HFFc6 (cell line): ENCODE measurements at regions not wholly inside any gene's neighbourhood (a gene's known extent, or its start where the extent isn't known, plus 50 kb on each side); places are given as distances from the start of the nearest gene placed in this dataset.

Experiments
- DNase-seq: peaks from one replicate; pipeline ENCODE4 v3.0.0-alpha.2; 2018
- H3K27ac Mint-ChIP-seq: 2 replicates; pipeline ENCODE4 v1.8.0; 2020; ENCODE audit warnings: mild to moderate bottlenecking, mixed read lengths
- H3K27me3 Mint-ChIP-seq: 2 replicates; pipeline ENCODE4 v1.8.0; 2021; ENCODE audit warnings: mild to moderate bottlenecking, moderate library complexity, mixed read lengths; ENCODE audit not compliant: insufficient read depth
- H3K36me3 Mint-ChIP-seq: 2 replicates; pipeline ENCODE4 v1.8.0; 2021; ENCODE audit warnings: low read depth, mixed read lengths
- H3K4me1 Mint-ChIP-seq: 2 replicates; pipeline ENCODE4 v1.8.0; 2020; ENCODE audit warnings: low read depth, mixed read lengths
- H3K4me3 Mint-ChIP-seq: 2 replicates; pipeline ENCODE4 v1.8.0; 2020; ENCODE audit warnings: mild to moderate bottlenecking, moderate library complexity, mixed read lengths
- H3K9me3 Mint-ChIP-seq: 2 replicates; pipeline ENCODE4 v1.8.0; 2020; ENCODE audit warnings: mild to moderate bottlenecking, mixed read lengths
- CTCF ChIP-seq: fragments of 200-600 bp; sonication (generic); IDR thresholded peaks from 2 replicates; pipeline ENCODE4 v1.5.0; 2021; ENCODE audit warnings: antibody characterized with exemption, mild to moderate bottlenecking

GRCh38 chr20:21981179-21981578 lies 275.7 kb downstream of the PAX1 start:
- DNase-seq, result no peak
- H3K9me3 Mint-ChIP-seq, result peaks cover 69% of the 10 kb centered on the region
- H3K36me3 Mint-ChIP-seq, result 0 out of 2 replicates have a peak, but pooled peaks cover 4% of the 10 kb centered on the region
- H3K4me3 Mint-ChIP-seq, result no peak overlapping the region
- H3K4me1 Mint-ChIP-seq, result no peaks in the 10 kb centered on the region
- H3K27ac Mint-ChIP-seq, result no peak overlapping the region
- H3K27me3 Mint-ChIP-seq, result no peaks in the 10 kb centered on the region
- TF ChIP-seq CTCF, result no peak

- Mint-ChIP-seq H3K36me3 (no peaks in the 10 kb centered on the region), H3K4me3 (no peak overlapping the region), H3K4me1 (no peaks in the 10 kb centered on the region), H3K27me3 (no peaks in the 10 kb centered on the region), H3K27ac (no peak overlapping the region), H3K9me3 (peaks cover 45% of the 10 kb centered on the region)
- no peak for TF ChIP-seq CTCF
- DNase-seq, result no peak
Measured at GRCh38 chr20:21971436-21971835, 266.0 kb downstream of the PAX1 start.

- Mint-ChIP-seq H3K36me3 (no peaks in the 10 kb centered on the region), H3K4me1 (no peaks in the 10 kb centered on the region), H3K9me3 (peaks cover 37% of the 10 kb centered on the region), H3K27ac (no peak overlapping the region), H3K27me3 (no peaks in the 10 kb centered on the region), H3K4me3 (no peak overlapping the region)
- no peak for TF ChIP-seq CTCF
- DNase-seq, result no peak
Measured at GRCh38 chr20:21968486-21968885, 263.0 kb downstream of the PAX1 start.

GRCh38 chr20:21967481-21967880 lies 262.0 kb downstream of the PAX1 start:
- Mint-ChIP-seq H3K36me3 (no peaks in the 10 kb centered on the region), H3K9me3 (peaks cover 40% of the 10 kb centered on the region), H3K4me1 (no peaks in the 10 kb centered on the region), H3K4me3 (no peak overlapping the region), H3K27me3 (no peaks in the 10 kb centered on the region), H3K27ac (no peak overlapping the region)
- TF ChIP-seq CTCF, result no peak
- no peak for DNase-seq

- H3K27ac Mint-ChIP-seq, result no peak overlapping the region
- H3K27me3 Mint-ChIP-seq, result no peaks in the 10 kb centered on the region
- H3K9me3 Mint-ChIP-seq, result peaks cover 52% of the 10 kb centered on the region
- H3K36me3 Mint-ChIP-seq, result no peaks in the 10 kb centered on the region; the same call in 1 of the 2 replicates
- H3K4me3 Mint-ChIP-seq, result no peak overlapping the region
- no peak for TF ChIP-seq CTCF
- no peak for DNase-seq
- H3K4me1 Mint-ChIP-seq, result no peaks in the 10 kb centered on the region
Measured at GRCh38 chr20:21956591-21956990, 251.1 kb downstream of the PAX1 start.

GRCh38 chr20:21947406-21947805 lies 241.9 kb downstream of the PAX1 start:
- Mint-ChIP-seq H3K27ac (no peak overlapping the region), H3K27me3 (peaks cover 2% of the 10 kb centered on the region), H3K4me1 (no peaks in the 10 kb centered on the region), H3K4me3 (no peak overlapping the region), H3K9me3 (peaks cover 64% of the 10 kb centered on the region), H3K36me3 (no peaks in the 10 kb centered on the region)
- TF ChIP-seq CTCF, result no peak
- no peak for DNase-seq
